Kidney (tissue), 13 donors: ENCODE measurements at regions not wholly inside any gene's neighbourhood (a gene's known extent, or its start where the extent isn't known, plus 50 kb on each side); places are given as distances from the start of the nearest gene placed in this dataset.

Experiments used
- DNase-seq, 5 donors: peaks; one replicate each; pipeline ENCODE4 v3.0.0-alpha.2; 2013 to 2020
- FAIRE-seq: peaks from 2 replicates; lab custom pipeline; 2012; peaks lifted over from hg19 to GRCh38; lab: Jason Lieb, UNC
- H3K27ac ChIP-seq, 2 donors: one replicate each; pipeline ENCODE4 v1.7.0; 2013; ENCODE audit warnings: low read depth in 2 of 2, low read length in 2 of 2, inconsistent platforms in 1 of 2
- H3K27me3 ChIP-seq: one replicate; pipeline ENCODE4 v1.7.1; 2013; ENCODE audit warnings: low read length, inconsistent platforms; ENCODE audit not compliant: control insufficient read depth, insufficient read depth
- H3K36me3 ChIP-seq, 3 donors: one replicate each; pipeline versions ENCODE4 v1.7.0 to v1.7.1; 2013; ENCODE audit warnings: low read length in 3 of 3, control low read depth in 1 of 3, inconsistent platforms in 1 of 3; ENCODE audit not compliant: insufficient read depth in 3 of 3, control insufficient read depth in 2 of 3
- H3K4me1 ChIP-seq, 3 donors: one replicate each; pipeline versions ENCODE4 v1.7.0 to v1.7.1; 2013; ENCODE audit warnings: low read length in 3 of 3, inconsistent platforms in 1 of 3, low read depth in 1 of 3; ENCODE audit not compliant: control insufficient read depth in 2 of 3, insufficient read depth in 2 of 3
- H3K4me3 ChIP-seq, 3 donors: one replicate each; pipeline versions ENCODE4 v1.7.0 to v1.8.1; 2013; ENCODE audit warnings: low read length in 3 of 3, control low read depth in 1 of 3, inconsistent platforms in 1 of 3
- H3K9ac ChIP-seq, 3 donors: one replicate each; pipeline versions ENCODE4 v1.7.0 to v1.7.1; 2013; ENCODE audit warnings: low read length in 3 of 3, control low read depth in 1 of 3, inconsistent platforms in 1 of 3
- H3K9me3 ChIP-seq, 3 donors: one replicate each; pipeline versions ENCODE4 v1.7.0 to v1.7.1; 2013; ENCODE audit warnings: low read length in 3 of 3, control low read depth in 1 of 3, inconsistent platforms in 1 of 3; ENCODE audit not compliant: control insufficient read depth in 2 of 3, insufficient read depth in 1 of 3
- CTCF ChIP-seq: IDR thresholded peaks from 3 replicates; pipeline ENCODE4 v1.5.1; 2012; ENCODE audit warnings: mild to moderate bottlenecking, moderate library complexity, borderline replicate concordance; ENCODE audit not compliant: insufficient read depth; ENCODE audit errors: extremely low read depth
- intact Hi-C: fragments of 100-400 bp; cut with DNase I; formaldehyde crosslinking; loops from one replicate; pipeline ENCODE4 v1.11.1; 2022
- donor health status: control.
- donor health status: control.
- donor health status: control.
- donor health status: control.
- donor health status: control.
- donor health status: DM: yes; HTN: yes; CAD: no.
- donor health status: Normal renal cell carcinoma (clear cell type).

- Histone ChIP-seq H3K27ac (peak overlapping the region in 1 of 2 donors; percentile 25), H3K4me1 (peaks cover under 1 to 20% (median 8%) of the 10 kb centered on the region in 3 donors), H3K4me3 (no peak overlapping the region), H3K9me3 (no peaks in the 10 kb centered on the region), H3K27me3 (no peaks in the 10 kb centered on the region), H3K9ac (no peak overlapping the region), H3K36me3 (no peaks in the 10 kb centered on the region)
- TF ChIP-seq CTCF: no peak
- FAIRE-seq (no peak), DNase-seq (no peak)
- intact Hi-C loops: no loop called here
Observed at GRCh38 chr5:173794901-173795416, 93.2 kb upstream of the CPEB4 start.

- no peak for FAIRE-seq
- no peak for TF ChIP-seq CTCF
Observed at GRCh38 chr5:173795601-173796000, 92.5 kb upstream of the CPEB4 start.

GRCh38 chr5:173796721-173797495 lies 91.2 kb upstream of the CPEB4 start:
- Histone ChIP-seq H3K9me3 (no peaks in the 10 kb centered on the region), H3K9ac (no peak overlapping the region), H3K27me3 (no peaks in the 10 kb centered on the region), H3K27ac (no peak overlapping the region), H3K36me3 (no peaks in the 10 kb centered on the region), H3K4me1 (peaks cover 5 to 12% (median 5%) of the 10 kb centered on the region in 3 donors), H3K4me3 (no peak overlapping the region)
- FAIRE-seq (no peak), DNase-seq (no peak)
- TF ChIP-seq CTCF: no peak
- intact Hi-C loops: no loop called here

More at GRCh38 chr5:173795601-173796000, 92.5 kb upstream of the CPEB4 start:
- H3K9me3 ChIP-seq: no peaks in the 10 kb centered on the region
- no peak for DNase-seq
- no peak overlapping the region for H3K9ac ChIP-seq
- H3K4me1 ChIP-seq: peaks cover 5 to 13% (median 8%) of the 10 kb centered on the region in 3 donors
- H3K4me3 ChIP-seq: no peak overlapping the region
- no peak overlapping the region for H3K27ac ChIP-seq
- no peaks in the 10 kb centered on the region for H3K36me3 ChIP-seq
- no peaks in the 10 kb centered on the region for H3K27me3 ChIP-seq
- intact Hi-C loops: no loop called here
